ENCODE measurements at regions not wholly inside any gene's neighbourhood (a gene's known extent, or its start where the extent isn't known, plus 50 kb on each side); places are given as distances from the start of the nearest gene placed in this dataset.

- Histone ChIP-seq H3K4me3 (no peak overlapping the region), H3K4me2 (no peak overlapping the region), H2AFZ (no peak overlapping the region), H3K9me2 (ENCODE audit: insufficient read depth) (no peaks in the 10 kb centered on the region), H3F3A (replicated peaks; ENCODE audit: low read depth) (no peaks in the 10 kb centered on the region), H4K20me1 (replicated peaks; ENCODE audit: insufficient read depth) (no peaks in the 10 kb centered on the region), H3K36me3 (ENCODE audit: insufficient read depth) (no peaks in the 10 kb centered on the region), H3K79me2 (replicated peaks; ENCODE audit: insufficient read depth) (no peaks in the 10 kb centered on the region), H3K27me3 (ENCODE audit: insufficient read depth) (no peaks in the 10 kb centered on the region), H3K4me1 (ENCODE audit: insufficient read depth) (no peaks in the 10 kb centered on the region), H3K27ac (ENCODE audit: low read depth) (no peak overlapping the region)
- H3K4me1 Mint-ChIP-seq, result no peaks in the 10 kb centered on the region
- H3K4me3 Mint-ChIP-seq, result no peak overlapping the region
- H3K27me3 Mint-ChIP-seq (ENCODE audit: insufficient read depth, low read depth, poor library complexity), result no peaks in the 10 kb centered on the region
- H3K36me3 Mint-ChIP-seq (ENCODE audit: low read depth), result no peaks in the 10 kb centered on the region
- H3K9me3 Mint-ChIP-seq, result no peaks in the 10 kb centered on the region
- ATAC-seq (no peak), DNase-seq (ENCODE audit: low spot score) (no peak)
- no peak overlapping the region for H3K27ac Mint-ChIP-seq
- no peak for TF ChIP-seq REST (IDR thresholded peaks at IDR 0.05; ENCODE audit: unreplicated experiment)
- no peak for TF ChIP-seq JUNB (IDR thresholded peaks at IDR 0.05; ENCODE audit: unreplicated experiment)
- no peak for TF ChIP-seq ETS1 (IDR thresholded peaks at IDR 0.05)
- TF ChIP-seq EZH2phosphoT487 (IDR thresholded peaks at IDR 0.05; ENCODE audit: unreplicated experiment), result no peak
- TF ChIP-seq CTCF (conservative IDR thresholded peaks at IDR 0.05; ENCODE audit: low read depth in 2 of 2), result no peak
- no peak for TF ChIP-seq ZNF462 (CRISPR knock-in tag; IDR thresholded peaks at IDR 0.05)
Observed at GRCh38 chr21:15651172-15651571, 78.6 kb upstream of the USP25 start.

Measured in GM23338 (cell line).